Chondrocyte (in vitro differentiated cells): ENCODE measurements at regions not wholly inside any gene's neighbourhood (a gene's known extent, or its start where the extent isn't known, plus 50 kb on each side); places are given as distances from the start of the nearest gene placed in this dataset.

Source experiments
- DNase-seq: peaks from one replicate; pipeline ENCODE4 v3.0.0; 2021; ENCODE audit warnings: mixed read lengths, low spot score
- H3K27ac Mint-ChIP-seq: one replicate; pipeline ENCODE4 v1.8.0; 2021; ENCODE audit warnings: mild to moderate bottlenecking, moderate library complexity, mixed read lengths; ENCODE audit not compliant: unreplicated experiment
- H3K27me3 Mint-ChIP-seq: 2 replicates; pipeline ENCODE4 v1.8.0; 2021; ENCODE audit warnings: low read depth, mixed read lengths
- H3K36me3 Mint-ChIP-seq: 2 replicates; pipeline ENCODE4 v1.8.0; 2021; ENCODE audit warnings: low read depth, mixed read lengths
- H3K4me1 Mint-ChIP-seq: 2 replicates; pipeline ENCODE4 v1.8.0; 2021; ENCODE audit warnings: low read depth, mild to moderate bottlenecking, mixed read lengths
- H3K4me3 Mint-ChIP-seq: one replicate; pipeline ENCODE4 v1.8.0; 2021; ENCODE audit warnings: mild to moderate bottlenecking, moderate library complexity, mixed read lengths; ENCODE audit not compliant: unreplicated experiment
- H3K9me3 Mint-ChIP-seq: 2 replicates; pipeline ENCODE4 v1.8.0; 2021; ENCODE audit warnings: low read depth, mixed read lengths
- TF ChIP-seq, protein P1 (sequence below): fragments of 200-600 bp; sonication (generic); IDR thresholded peaks from 2 replicates; pipeline ENCODE4 v1.5.0; 2021; ENCODE audit warnings: antibody characterized with exemption, mild to moderate bottlenecking, moderate library complexity

DNA sequence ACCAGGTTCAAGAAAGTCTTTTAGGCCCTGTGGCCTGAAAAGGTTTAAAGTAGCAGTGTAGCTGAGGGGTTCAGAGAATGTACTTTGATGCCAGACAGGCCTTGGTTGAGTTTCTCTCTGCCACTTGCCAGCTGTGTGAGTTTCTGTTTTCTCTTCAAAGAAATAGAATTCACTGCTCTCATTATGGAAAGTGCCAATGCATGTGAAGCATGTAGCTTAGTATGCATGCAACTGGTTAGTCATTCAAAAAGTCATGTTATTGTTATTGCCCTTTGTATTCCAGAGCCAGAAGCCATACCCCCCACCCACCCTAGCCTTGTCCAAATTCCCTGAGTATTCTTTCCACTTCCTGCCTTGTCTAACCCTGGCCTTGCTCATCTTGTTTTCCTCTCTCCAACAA lies 101.7 kb downstream of the ADRB2 start:
- H3K9me3 Mint-ChIP-seq: no peaks in the 10 kb centered on the region
- no peak for DNase-seq
- TF ChIP-seq, protein P1, sequence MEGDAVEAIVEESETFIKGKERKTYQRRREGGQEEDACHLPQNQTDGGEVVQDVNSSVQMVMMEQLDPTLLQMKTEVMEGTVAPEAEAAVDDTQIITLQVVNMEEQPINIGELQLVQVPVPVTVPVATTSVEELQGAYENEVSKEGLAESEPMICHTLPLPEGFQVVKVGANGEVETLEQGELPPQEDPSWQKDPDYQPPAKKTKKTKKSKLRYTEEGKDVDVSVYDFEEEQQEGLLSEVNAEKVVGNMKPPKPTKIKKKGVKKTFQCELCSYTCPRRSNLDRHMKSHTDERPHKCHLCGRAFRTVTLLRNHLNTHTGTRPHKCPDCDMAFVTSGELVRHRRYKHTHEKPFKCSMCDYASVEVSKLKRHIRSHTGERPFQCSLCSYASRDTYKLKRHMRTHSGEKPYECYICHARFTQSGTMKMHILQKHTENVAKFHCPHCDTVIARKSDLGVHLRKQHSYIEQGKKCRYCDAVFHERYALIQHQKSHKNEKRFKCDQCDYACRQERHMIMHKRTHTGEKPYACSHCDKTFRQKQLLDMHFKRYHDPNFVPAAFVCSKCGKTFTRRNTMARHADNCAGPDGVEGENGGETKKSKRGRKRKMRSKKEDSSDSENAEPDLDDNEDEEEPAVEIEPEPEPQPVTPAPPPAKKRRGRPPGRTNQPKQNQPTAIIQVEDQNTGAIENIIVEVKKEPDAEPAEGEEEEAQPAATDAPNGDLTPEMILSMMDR: no peak
- no peak overlapping the region for H3K27ac Mint-ChIP-seq
- H3K36me3 Mint-ChIP-seq: no peaks in the 10 kb centered on the region
- H3K4me3 Mint-ChIP-seq: no peak overlapping the region
- peaks cover 12% of the 10 kb centered on the region for H3K4me1 Mint-ChIP-seq
- no peaks in the 10 kb centered on the region for H3K27me3 Mint-ChIP-seq

DNA sequence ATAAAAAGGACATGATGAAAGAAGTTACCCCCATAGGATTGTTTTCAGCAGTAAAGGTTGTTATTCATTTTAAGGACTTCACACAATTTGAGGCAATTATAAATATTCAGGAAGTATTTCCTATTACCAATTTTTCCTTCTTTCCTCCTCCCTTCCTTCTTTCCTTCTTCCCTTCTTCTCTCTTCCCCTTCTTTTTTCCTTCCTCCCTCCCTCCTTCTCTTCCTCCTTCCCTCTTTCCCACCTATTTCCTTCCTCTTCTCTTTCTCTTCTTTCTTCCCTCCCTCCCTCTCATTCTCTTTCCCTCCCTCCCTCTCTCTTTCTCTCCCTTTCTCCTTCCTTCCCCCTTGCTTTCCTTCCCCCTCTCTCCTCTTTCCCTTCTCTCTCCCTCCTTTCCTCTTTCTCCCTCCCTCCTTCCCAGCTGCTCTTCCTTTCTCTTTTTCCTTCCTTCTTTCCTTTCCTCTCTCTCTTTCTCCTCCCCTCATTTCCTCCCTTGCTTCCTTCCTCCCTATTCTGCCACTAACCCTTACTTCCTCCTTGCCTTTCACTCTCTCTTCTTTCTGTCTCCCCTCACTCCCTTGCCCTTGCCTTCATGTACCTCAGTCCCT lies 105.1 kb downstream of the ADRB2 start:
- no peaks in the 10 kb centered on the region for H3K36me3 Mint-ChIP-seq
- H3K27ac Mint-ChIP-seq: no peak overlapping the region
- TF ChIP-seq, protein P1: no peak
- no peaks in the 10 kb centered on the region for H3K9me3 Mint-ChIP-seq
- H3K4me1 Mint-ChIP-seq: peaks cover 12% of the 10 kb centered on the region
- DNase-seq: no peak
- no peaks in the 10 kb centered on the region for H3K27me3 Mint-ChIP-seq
- H3K4me3 Mint-ChIP-seq: no peak overlapping the region

DNA sequence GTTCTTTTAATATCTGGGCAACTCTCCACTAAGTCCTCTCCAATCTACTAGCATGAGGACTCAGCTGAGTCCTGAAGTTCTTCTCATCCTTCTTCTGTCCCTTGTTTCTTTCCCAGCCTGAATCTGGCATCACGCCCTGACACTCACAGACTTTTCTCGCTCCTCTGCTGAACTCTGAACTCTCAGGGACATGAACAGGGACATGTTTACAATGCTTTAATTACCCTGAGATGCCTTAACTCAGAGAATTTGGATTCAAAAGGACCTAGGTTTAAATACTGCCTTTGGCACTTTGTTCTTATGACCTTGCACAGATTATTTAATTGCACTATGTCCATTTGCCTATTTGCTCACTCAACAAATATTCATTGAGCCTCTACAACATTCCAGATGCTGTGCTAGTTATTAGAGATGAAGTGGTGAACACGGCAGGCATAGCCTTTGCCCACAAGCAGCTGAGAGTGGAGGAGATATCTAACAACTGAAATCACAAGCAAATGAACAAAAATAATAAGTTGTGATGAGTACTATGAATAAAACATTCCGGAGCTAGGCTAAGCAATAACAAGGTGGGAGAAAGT lies 106.0 kb downstream of the ADRB2 start:
- no peak overlapping the region for H3K4me3 Mint-ChIP-seq
- H3K36me3 Mint-ChIP-seq: no peaks in the 10 kb centered on the region
- peaks cover 9% of the 10 kb centered on the region for H3K4me1 Mint-ChIP-seq
- H3K27me3 Mint-ChIP-seq: no peaks in the 10 kb centered on the region
- no peaks in the 10 kb centered on the region for H3K9me3 Mint-ChIP-seq
- DNase-seq: no peak
- TF ChIP-seq, protein P1: no peak
- no peak overlapping the region for H3K27ac Mint-ChIP-seq

DNA sequence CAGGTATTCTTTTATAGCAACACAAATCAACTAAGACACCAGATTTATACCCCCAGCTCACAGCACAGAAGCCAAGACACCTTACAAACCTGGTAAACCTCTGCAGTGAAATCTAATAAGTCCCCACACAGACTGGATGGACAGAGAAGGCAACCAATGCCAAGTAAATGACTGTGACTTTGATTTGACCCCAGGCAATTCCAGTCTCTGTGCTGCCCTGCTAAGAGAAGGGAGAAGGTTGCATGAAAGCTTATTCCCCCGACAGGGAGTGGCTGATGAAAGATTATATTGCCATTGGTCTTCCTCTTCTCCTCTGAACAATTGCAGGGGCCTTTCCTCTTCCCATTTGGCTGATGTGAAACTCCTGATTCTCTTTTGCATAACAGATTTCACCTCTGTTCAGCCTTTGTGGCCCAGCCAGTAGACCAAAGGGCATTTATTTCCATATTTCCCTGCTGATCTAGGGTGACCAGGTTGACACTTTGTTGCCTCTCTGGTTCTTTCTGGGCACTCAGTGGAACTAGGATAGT lies 107.6 kb downstream of the ADRB2 start:
- TF ChIP-seq, protein P1: no peak
- no peak for DNase-seq
- Mint-ChIP-seq H3K36me3 (no peaks in the 10 kb centered on the region), H3K4me3 (no peak overlapping the region), H3K9me3 (no peaks in the 10 kb centered on the region), H3K27me3 (no peaks in the 10 kb centered on the region), H3K27ac (no peak overlapping the region), H3K4me1 (no peaks in the 10 kb centered on the region)

DNA sequence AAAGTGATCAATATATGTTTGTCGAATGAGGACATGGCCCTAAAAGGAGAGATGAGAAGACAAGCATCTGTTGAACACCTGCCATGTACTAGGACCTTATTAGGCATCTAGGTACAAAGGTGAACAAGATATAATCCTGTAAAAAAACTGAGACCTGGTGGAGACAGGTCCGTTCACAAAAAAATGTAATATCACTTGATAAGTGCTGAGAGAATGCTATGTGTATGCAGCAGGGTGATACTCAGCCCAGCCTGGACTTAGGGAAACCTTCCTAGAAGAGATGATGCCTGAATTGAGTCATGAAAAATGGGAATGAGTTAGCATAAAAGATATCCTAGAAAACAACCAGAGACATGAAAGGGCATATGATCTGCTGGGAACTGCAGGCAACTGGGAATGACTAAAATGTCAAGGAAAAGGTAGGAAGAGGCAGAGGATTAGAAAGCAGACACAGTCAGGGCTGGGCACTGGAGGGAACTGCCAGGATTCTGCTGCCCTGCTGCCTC lies 108.5 kb downstream of the ADRB2 start:
- H3K9me3 Mint-ChIP-seq: no peaks in the 10 kb centered on the region
- TF ChIP-seq, protein P1: no peak
- DNase-seq: no peak
- no peaks in the 10 kb centered on the region for H3K4me1 Mint-ChIP-seq
- no peak overlapping the region for H3K4me3 Mint-ChIP-seq
- no peak overlapping the region for H3K27ac Mint-ChIP-seq
- H3K36me3 Mint-ChIP-seq: no peaks in the 10 kb centered on the region
- no peaks in the 10 kb centered on the region for H3K27me3 Mint-ChIP-seq
